ENCODE measurements at regions not wholly inside any gene's neighbourhood (a gene's known extent, or its start where the extent isn't known, plus 50 kb on each side); places are given as distances from the start of the nearest gene placed in this dataset.

DNA sequence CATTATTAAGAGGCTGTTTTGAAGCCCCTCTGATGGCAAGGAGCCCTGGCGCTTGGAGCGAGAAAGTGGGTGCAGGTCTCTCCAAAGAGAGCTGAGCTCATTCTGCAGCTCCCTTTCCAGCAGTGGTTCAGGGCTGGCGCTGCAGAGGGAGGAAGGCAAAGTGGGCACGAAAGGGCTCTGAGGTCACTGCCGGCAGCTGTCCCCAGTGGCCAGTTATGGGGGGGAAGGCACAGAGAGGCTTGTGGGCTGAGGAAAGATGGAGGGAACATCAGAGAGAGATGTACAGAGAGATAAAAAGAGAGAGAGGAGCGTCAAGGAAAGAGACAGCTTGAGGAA lies 75.2 kb upstream of the TBX5 start:
- Histone ChIP-seq H3K4me3 (ENCODE audit: low read depth, low read length, poor library complexity, severe bottlenecking) (peak overlapping the region; percentile 34), H3K27ac (ENCODE audit: low read depth, low read length, poor library complexity, severe bottlenecking) (no peak overlapping the region), H3K9me3 (ENCODE audit: low read depth, low read length, poor library complexity, severe bottlenecking) (no peaks in the 10 kb centered on the region), H3K27me3 (replicated peaks; ENCODE audit: insufficient read depth, low read depth, low read length, poor library complexity) (peaks cover 53% of the 10 kb centered on the region), H3K36me3 (ENCODE audit: insufficient read depth, low read length, poor library complexity, severe bottlenecking) (no peaks in the 10 kb centered on the region), H3K4me1 (ENCODE audit: insufficient read depth, low read length, poor library complexity, severe bottlenecking) (no peaks in the 10 kb centered on the region)
- BruUV-seq (replicated peaks): no TSS peak
- POLR2A ChIA-PET (ENCODE audit: low non-redundant PET): no interaction called here
- intact Hi-C loops (cut with micrococcal nuclease; ENCODE audit: unreplicated experiment): no loop called here
- CTCF ChIA-PET: no interaction called here
- DNase-seq (ENCODE audit: low spot score): no peak
- TF ChIP-seq CTCF (conservative IDR thresholded peaks at IDR 0.05; ENCODE audit: low read depth, low read length) (no peak), EZH2 (IDR thresholded peaks at IDR 0.05; ENCODE audit: borderline replicate concordance, low read depth, low read length, poor library complexity, severe bottlenecking) (no peak)

DNA sequence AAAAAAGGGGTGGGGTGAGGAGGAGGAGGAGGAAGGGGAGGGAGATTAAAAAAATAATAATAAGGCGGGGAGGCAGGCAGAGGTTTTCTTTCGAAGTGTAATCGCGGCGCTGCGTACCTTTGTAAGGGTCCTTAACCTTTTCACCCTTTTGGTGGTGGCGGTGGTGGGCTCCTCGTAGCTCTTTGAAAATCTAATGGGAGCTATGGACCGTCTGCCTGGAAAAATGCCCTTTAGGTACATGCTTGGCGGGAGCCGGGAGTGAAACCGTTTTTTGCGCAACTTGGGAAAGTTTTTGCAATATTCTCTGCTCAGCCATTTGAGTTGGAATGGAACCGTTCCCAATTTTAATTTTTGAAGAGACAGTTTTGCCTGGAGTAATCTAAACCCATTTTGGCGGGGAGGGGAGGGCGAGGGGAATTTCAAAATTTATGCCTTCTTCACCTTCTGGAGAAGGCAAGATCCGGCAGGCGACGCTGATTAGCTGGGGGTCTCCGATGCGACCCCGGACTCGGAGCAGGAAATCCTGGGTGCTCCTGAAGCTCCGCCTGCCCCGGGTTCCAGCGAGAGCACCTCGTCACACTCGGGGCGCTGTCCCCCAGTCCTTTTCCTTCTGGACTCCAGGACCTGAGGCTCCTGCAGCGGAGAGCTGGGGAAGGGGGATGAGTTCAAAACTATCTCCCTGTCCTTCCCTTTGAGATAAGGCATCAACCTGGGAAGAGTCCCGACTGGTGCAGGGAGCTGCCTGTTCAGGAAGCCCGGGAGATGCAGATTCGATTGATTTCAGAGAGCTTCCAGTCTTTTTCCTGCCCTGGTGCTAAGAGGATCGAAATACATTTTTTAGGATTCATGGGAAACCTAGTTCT lies 74.6 kb upstream of the TBX5 start:
- H3K4me3 ChIP-seq (ENCODE audit: low read depth, low read length, poor library complexity, severe bottlenecking): peak overlapping the region; percentile 34
- ChIA-PET CTCF (no interaction called here), POLR2A (ENCODE audit: low non-redundant PET) (no interaction called here)
- H3K4me1 ChIP-seq (ENCODE audit: insufficient read depth, low read length, poor library complexity, severe bottlenecking): no peaks in the 10 kb centered on the region
- no peaks in the 10 kb centered on the region for H3K36me3 ChIP-seq (ENCODE audit: insufficient read depth, low read length, poor library complexity, severe bottlenecking)
- TF ChIP-seq EZH2 (IDR thresholded peaks at IDR 0.05; ENCODE audit: borderline replicate concordance, low read depth, low read length, poor library complexity, severe bottlenecking): no peak
- TF ChIP-seq CTCF (conservative IDR thresholded peaks at IDR 0.05; ENCODE audit: low read depth, low read length): no peak
- no peaks in the 10 kb centered on the region for H3K9me3 ChIP-seq (ENCODE audit: low read depth, low read length, poor library complexity, severe bottlenecking)
- no peak for DNase-seq (ENCODE audit: low spot score)
- H3K27me3 ChIP-seq (replicated peaks; ENCODE audit: insufficient read depth, low read depth, low read length, poor library complexity): peaks cover 53% of the 10 kb centered on the region
- H3K27ac ChIP-seq (ENCODE audit: low read depth, low read length, poor library complexity, severe bottlenecking): no peak overlapping the region
- BruUV-seq (replicated peaks): no TSS peak
- intact Hi-C loops (cut with micrococcal nuclease; ENCODE audit: unreplicated experiment): no loop called here

- H3K36me3 ChIP-seq (ENCODE audit: insufficient read depth, low read length, poor library complexity, severe bottlenecking): no peaks in the 10 kb centered on the region
- peak overlapping the region; percentile 34 for H3K4me3 ChIP-seq (ENCODE audit: low read depth, low read length, poor library complexity, severe bottlenecking)
- BruUV-seq (replicated peaks): no TSS peak
- TF ChIP-seq CTCF (conservative IDR thresholded peaks at IDR 0.05; ENCODE audit: low read depth, low read length) (no peak), EZH2 (IDR thresholded peaks at IDR 0.05; ENCODE audit: borderline replicate concordance, low read depth, low read length, poor library complexity, severe bottlenecking) (no peak)
- no peak for DNase-seq (ENCODE audit: low spot score)
- peaks cover 53% of the 10 kb centered on the region for H3K27me3 ChIP-seq (replicated peaks; ENCODE audit: insufficient read depth, low read depth, low read length, poor library complexity)
- H3K27ac ChIP-seq (ENCODE audit: low read depth, low read length, poor library complexity, severe bottlenecking): no peak overlapping the region
- no peaks in the 10 kb centered on the region for H3K9me3 ChIP-seq (ENCODE audit: low read depth, low read length, poor library complexity, severe bottlenecking)
- CTCF ChIA-PET: no interaction called here
- POLR2A ChIA-PET (ENCODE audit: low non-redundant PET): no interaction called here
- intact Hi-C loops (cut with micrococcal nuclease; ENCODE audit: unreplicated experiment): loop anchor here (10.0 kb wide), 1 partner anchor 495 kb away; no protein-coding TSS in a partner anchor
- no peaks in the 10 kb centered on the region for H3K4me1 ChIP-seq (ENCODE audit: insufficient read depth, low read length, poor library complexity, severe bottlenecking)
Observed at GRCh38 chr12:114479831-114480230, 73.9 kb upstream of the TBX5 start.

All from A673 (cell line).